PC-3 (cell line): ENCODE measurements at regions not wholly inside any gene's neighbourhood (a gene's known extent, or its start where the extent isn't known, plus 50 kb on each side); places are given as distances from the start of the nearest gene placed in this dataset.

Experiments used
- ATAC-seq: fragments of 200-7000 bp; cut with Tn5 transposase; 2 replicates; pipeline ENCODE4 v1.9.1; 2020; ENCODE audit warnings: mild to moderate bottlenecking, moderate library complexity
- BruUV-seq: library from RNA; stranded (reverse); fragments of 400-500 nt; replicated peaks from 2 replicates; lab custom pipeline; 2021; lab: Mats Ljungman, UMichigan
- CTCF ChIA-PET: fragments of 300-600 bp; sonication (Branson Sonifier 250); formaldehyde crosslinking; loops from one replicate; lab custom pipeline; 2022; ENCODE audit warnings: antibody characterized with exemption; lab: Charles Lee
- POLR2A ChIA-PET: fragments of 300-600 bp; sonication (Branson Sonifier 250); formaldehyde crosslinking; loops from one replicate; lab custom pipeline; 2022; ENCODE audit warnings: antibody characterized with exemption; ENCODE audit not compliant: unreplicated experiment; lab: Charles Lee
- DNase-seq: peaks from one replicate; pipeline ENCODE4 v3.0.0-alpha.2; 2015
- H2AFZ ChIP-seq: fragments of 300-600 bp; sonication (generic); 2 replicates; pipeline ENCODE4 v1.6.0; 2016; ENCODE audit warnings: antibody characterized with exemption, low read length
- H3F3A ChIP-seq: fragments of 300-600 bp; sonication (generic); one replicate; pipeline ENCODE4 v1.6.0; 2017; ENCODE audit warnings: antibody characterized with exemption, low read length, control low read depth, mild to moderate bottlenecking; ENCODE audit not compliant: unreplicated experiment
- H3K27ac ChIP-seq: fragments of 300-600 bp; sonication (generic); 2 replicates; pipeline ENCODE4 v1.5.1; 2016; ENCODE audit warnings: mild to moderate bottlenecking, low read length
- H3K27me3 ChIP-seq: fragments of 300-600 bp; sonication (generic); 2 replicates; pipeline ENCODE4 v1.6.1; 2016; ENCODE audit warnings: low read length, mixed read lengths
- H3K36me3 ChIP-seq: fragments of 300-600 bp; sonication (generic); 2 replicates; pipeline ENCODE4 v1.6.1; 2016; ENCODE audit warnings: low read depth, mixed run types, low read length, mixed read lengths
- H3K4me1 ChIP-seq: fragments of 300-600 bp; sonication (generic); 2 replicates; pipeline ENCODE4 v1.5.1; 2016; ENCODE audit warnings: low read length; ENCODE audit not compliant: insufficient read depth
- H3K4me2 ChIP-seq: fragments of 300-600 bp; sonication (generic); 2 replicates; pipeline ENCODE4 v1.6.0; 2016; ENCODE audit warnings: low read length
- H3K4me3 ChIP-seq: fragments of 300-600 bp; sonication (generic); 2 replicates; pipeline ENCODE4 v1.5.1; 2016; ENCODE audit warnings: mild to moderate bottlenecking, low read length, mixed read lengths
- H3K79me2 ChIP-seq: fragments of 300-600 bp; sonication (generic); 2 replicates; pipeline ENCODE4 v1.6.1; 2017; ENCODE audit warnings: low read length, mixed read lengths
- H3K9ac ChIP-seq: fragments of 300-600 bp; sonication (generic); 2 replicates; pipeline ENCODE4 v1.6.0; 2016; ENCODE audit warnings: mild to moderate bottlenecking, low read length
- H3K9me2 ChIP-seq: fragments of 300-600 bp; sonication (generic); replicated peaks from 2 replicates; pipeline ENCODE4 v1.6.1; 2016; ENCODE audit warnings: mixed run types, low read length, mixed read lengths
- H3K9me3 ChIP-seq: fragments of 300-600 bp; sonication (generic); 2 replicates; pipeline ENCODE4 v1.6.1; 2016; ENCODE audit warnings: low read length, mixed read lengths
- H4K20me1 ChIP-seq: fragments of 300-600 bp; sonication (generic); 2 replicates; pipeline ENCODE4 v1.6.1; 2016; ENCODE audit warnings: low read length, mixed read lengths
- EZH2 ChIP-seq: fragments of 300-600 bp; sonication (generic); IDR thresholded peaks from one replicate; pipeline ENCODE4 v1.6.1; 2017; ENCODE audit warnings: antibody characterized with exemption, mild to moderate bottlenecking, low read length; ENCODE audit not compliant: unreplicated experiment
- EZH2phosphoT487 ChIP-seq: fragments of 300-600 bp; sonication (generic); IDR thresholded peaks from 2 replicates; pipeline ENCODE4 v1.6.1; 2018; ENCODE audit warnings: mild to moderate bottlenecking, antibody characterized with exemption, low read length, borderline replicate concordance
- intact Hi-C: fragments of 100-400 bp; cut with micrococcal nuclease; formaldehyde crosslinking; loops from 2 replicates; pipeline ENCODE4 v1.9.0; 2023
- TF ChIP-seq, protein P1 (sequence below): fragments of 300-600 bp; sonication (generic); conservative IDR thresholded peaks from 2 replicates; pipeline ENCODE4 v1.5.1; 2017; ENCODE audit warnings: antibody characterized with exemption, low read depth, mild to moderate bottlenecking, low read length

DNA sequence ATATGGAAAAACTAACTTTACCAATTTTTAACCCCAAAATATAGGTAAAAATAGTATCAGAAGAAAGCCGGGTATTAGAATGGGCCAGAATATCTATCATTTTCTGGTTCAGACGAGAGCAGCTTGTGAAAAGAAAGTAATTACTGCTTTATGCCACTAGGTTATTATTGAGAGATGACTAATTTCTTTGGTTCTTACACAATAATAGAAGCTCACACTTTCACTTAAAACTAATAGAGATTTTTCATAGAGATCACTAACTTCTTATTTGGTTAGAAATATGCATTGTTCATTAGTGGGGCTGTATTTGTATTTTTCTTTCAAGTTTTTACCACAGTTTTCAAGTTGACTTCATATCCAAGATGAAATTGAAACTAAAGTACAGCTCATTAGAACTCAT is 1241.2 kb upstream of the FLRT2 start:
- no peaks in the 10 kb centered on the region for H3K36me3 ChIP-seq
- CTCF ChIA-PET = no interaction called here
- H3K9ac ChIP-seq = no peak overlapping the region
- H3K9me2 ChIP-seq = no peaks in the 10 kb centered on the region
- no peaks in the 10 kb centered on the region for H3K4me1 ChIP-seq
- TF ChIP-seq EZH2phosphoT487 (no peak), EZH2 (no peak)
- TF ChIP-seq, protein P1, sequence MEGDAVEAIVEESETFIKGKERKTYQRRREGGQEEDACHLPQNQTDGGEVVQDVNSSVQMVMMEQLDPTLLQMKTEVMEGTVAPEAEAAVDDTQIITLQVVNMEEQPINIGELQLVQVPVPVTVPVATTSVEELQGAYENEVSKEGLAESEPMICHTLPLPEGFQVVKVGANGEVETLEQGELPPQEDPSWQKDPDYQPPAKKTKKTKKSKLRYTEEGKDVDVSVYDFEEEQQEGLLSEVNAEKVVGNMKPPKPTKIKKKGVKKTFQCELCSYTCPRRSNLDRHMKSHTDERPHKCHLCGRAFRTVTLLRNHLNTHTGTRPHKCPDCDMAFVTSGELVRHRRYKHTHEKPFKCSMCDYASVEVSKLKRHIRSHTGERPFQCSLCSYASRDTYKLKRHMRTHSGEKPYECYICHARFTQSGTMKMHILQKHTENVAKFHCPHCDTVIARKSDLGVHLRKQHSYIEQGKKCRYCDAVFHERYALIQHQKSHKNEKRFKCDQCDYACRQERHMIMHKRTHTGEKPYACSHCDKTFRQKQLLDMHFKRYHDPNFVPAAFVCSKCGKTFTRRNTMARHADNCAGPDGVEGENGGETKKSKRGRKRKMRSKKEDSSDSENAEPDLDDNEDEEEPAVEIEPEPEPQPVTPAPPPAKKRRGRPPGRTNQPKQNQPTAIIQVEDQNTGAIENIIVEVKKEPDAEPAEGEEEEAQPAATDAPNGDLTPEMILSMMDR = no peak
- intact Hi-C loops = no loop called here
- DNase-seq (peak; percentile 3), ATAC-seq (no peak)
- no peaks in the 10 kb centered on the region for H3F3A ChIP-seq
- no peaks in the 10 kb centered on the region for H3K27me3 ChIP-seq
- no peaks in the 10 kb centered on the region for H3K9me3 ChIP-seq
- no TSS peak for BruUV-seq
- no peak overlapping the region for H3K27ac ChIP-seq
- H4K20me1 ChIP-seq = no peaks in the 10 kb centered on the region
- POLR2A ChIA-PET = no interaction called here
- H3K79me2 ChIP-seq = no peaks in the 10 kb centered on the region
- no peak overlapping the region for H3K4me3 ChIP-seq
- H2AFZ ChIP-seq = no peak overlapping the region
- no peak overlapping the region for H3K4me2 ChIP-seq

DNA sequence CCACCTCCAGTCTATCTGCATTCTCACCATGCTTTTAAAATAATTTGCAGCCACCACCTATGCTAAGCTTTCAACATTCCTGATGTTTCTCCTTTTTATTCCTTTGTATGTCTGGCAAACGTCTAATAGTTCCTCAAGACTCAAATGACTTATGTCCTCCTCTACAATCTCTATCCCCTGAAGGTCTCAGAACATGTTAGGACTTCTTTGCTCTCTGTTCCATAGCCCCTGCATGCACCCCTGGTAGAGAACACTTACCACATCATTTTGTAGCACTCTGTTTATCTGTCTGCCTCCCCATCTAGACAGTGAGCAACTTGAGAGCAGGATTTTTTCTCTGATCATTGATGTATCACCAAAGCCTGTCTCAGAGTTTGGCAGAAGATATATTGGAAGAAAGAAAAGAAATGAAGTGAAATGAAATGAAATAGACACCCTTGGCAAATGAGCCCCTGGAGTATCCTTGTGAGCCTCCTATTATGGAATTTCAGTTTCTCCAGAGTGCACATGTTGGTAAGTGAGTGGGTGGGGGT is 1231.2 kb upstream of the FLRT2 start:
- Histone ChIP-seq H3F3A (no peaks in the 10 kb centered on the region), H3K36me3 (no peaks in the 10 kb centered on the region), H4K20me1 (no peaks in the 10 kb centered on the region), H3K4me3 (no peak overlapping the region), H3K4me2 (no peak overlapping the region), H3K9ac (no peak overlapping the region), H3K27me3 (no peaks in the 10 kb centered on the region), H3K9me3 (no peaks in the 10 kb centered on the region), H3K79me2 (no peaks in the 10 kb centered on the region), H3K9me2 (no peaks in the 10 kb centered on the region), H3K4me1 (no peaks in the 10 kb centered on the region), H3K27ac (no peak overlapping the region), H2AFZ (no peak overlapping the region)
- ChIA-PET CTCF (no interaction called here), POLR2A (no interaction called here)
- no TSS peak for BruUV-seq
- TF ChIP-seq EZH2 (no peak), EZH2phosphoT487 (no peak)
- TF ChIP-seq, protein P1 = no peak
- intact Hi-C loops = no loop called here
- DNase-seq (no peak), ATAC-seq (no peak)

DNA sequence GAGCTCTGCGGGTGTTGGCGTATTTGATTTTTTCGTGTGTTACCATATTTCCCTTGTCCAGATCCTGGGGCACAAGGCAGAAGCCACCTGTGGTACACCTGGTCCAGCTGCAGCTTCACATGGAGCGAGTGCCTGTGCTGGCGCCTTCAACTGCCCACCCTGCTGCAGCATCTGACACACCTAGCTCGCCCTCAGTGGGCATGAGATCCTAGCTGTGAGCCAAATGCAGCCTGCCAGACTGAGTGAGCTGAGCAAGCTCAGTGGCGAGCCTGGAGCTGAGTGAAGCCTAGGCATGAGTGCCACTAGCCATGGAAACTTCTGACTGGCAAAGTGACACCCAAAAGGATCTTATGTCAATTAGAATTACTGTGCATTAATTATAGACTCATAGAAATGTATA is 1226.8 kb upstream of the FLRT2 start:
- no peaks in the 10 kb centered on the region for H3K9me2 ChIP-seq
- H3K9ac ChIP-seq = no peak overlapping the region
- ChIA-PET POLR2A (no interaction called here), CTCF (no interaction called here)
- no peaks in the 10 kb centered on the region for H3F3A ChIP-seq
- H4K20me1 ChIP-seq = no peaks in the 10 kb centered on the region
- no peaks in the 10 kb centered on the region for H3K4me1 ChIP-seq
- DNase-seq (no peak), ATAC-seq (no peak)
- no peak overlapping the region for H3K4me3 ChIP-seq
- no peaks in the 10 kb centered on the region for H3K36me3 ChIP-seq
- no peak overlapping the region for H3K4me2 ChIP-seq
- no peak overlapping the region for H3K27ac ChIP-seq
- H3K27me3 ChIP-seq = no peaks in the 10 kb centered on the region
- TF ChIP-seq, protein P1 = no peak
- no peak for TF ChIP-seq EZH2phosphoT487
- no peak for TF ChIP-seq EZH2
- BruUV-seq = no TSS peak
- intact Hi-C loops = no loop called here
- H3K79me2 ChIP-seq = no peaks in the 10 kb centered on the region
- no peak overlapping the region for H2AFZ ChIP-seq
- H3K9me3 ChIP-seq = no peaks in the 10 kb centered on the region
